ENCODE measurements at regions not wholly inside any gene's neighbourhood (a gene's known extent, or its start where the extent isn't known, plus 50 kb on each side); places are given as distances from the start of the nearest gene placed in this dataset.

DNA sequence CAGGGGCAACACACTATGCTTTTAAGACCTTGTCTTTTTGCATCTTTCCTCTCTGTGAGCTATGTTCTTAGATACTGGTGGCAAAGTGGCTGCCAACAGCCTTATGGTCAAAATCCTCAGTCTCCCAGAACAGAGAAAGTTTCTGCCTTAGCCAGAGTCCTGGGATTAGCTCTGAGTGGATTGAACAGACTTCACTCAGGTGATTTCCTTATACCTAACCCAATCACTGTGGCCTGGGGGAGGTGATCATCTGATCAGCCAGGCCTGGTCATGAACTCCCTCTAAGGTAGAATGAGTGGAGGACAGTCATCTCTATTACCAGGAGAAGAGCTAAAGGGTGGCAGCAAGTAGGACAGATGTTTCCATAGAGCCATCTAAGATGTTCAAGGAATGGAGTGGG, 218.5 kb upstream of the E2F8 start:
- no peak overlapping the region for H3K4me2 ChIP-seq (ENCODE audit: insufficient read depth, low read length)
- no peak overlapping the region for H3K9ac ChIP-seq (replicated peaks; ENCODE audit: extremely low read depth, insufficient read depth, low read length)
- FAIRE-seq (no peak), DNase-seq (ENCODE audit: low read depth, low spot score) (no peak)
- no peaks in the 10 kb centered on the region for H3K4me1 ChIP-seq (ENCODE audit: control insufficient read depth, extremely low read depth, insufficient read depth, low read length)
- H3K36me3 ChIP-seq (ENCODE audit: control insufficient read depth in 2 of 2, extremely low read depth in 1 of 2, insufficient read depth in 2 of 2, low read length in 2 of 2): no peaks in the 10 kb centered on the region
- no peaks in the 10 kb centered on the region for H4K20me1 ChIP-seq (replicated peaks; ENCODE audit: control insufficient read depth, extremely low read depth, insufficient read depth, low read length)
- H3K27me3 ChIP-seq (ENCODE audit: control insufficient read depth in 2 of 2, insufficient read depth in 2 of 2, low read length in 2 of 2): no peaks in the 10 kb centered on the region
- H3K4me3 ChIP-seq (replicated peaks in 1 of 3; ENCODE audit: insufficient read depth in 1 of 3, low read depth in 1 of 3, low read length in 3 of 3): no peak overlapping the region
- no peak overlapping the region for H3K27ac ChIP-seq (ENCODE audit: insufficient read depth, low read depth, low read length)
- no TSS peak for BruUV-seq (replicated peaks)
- intact Hi-C loops (cut with micrococcal nuclease): no loop called here
- H3K9me3 ChIP-seq (replicated peaks; ENCODE audit: control insufficient read depth, insufficient read depth, low read length): no peaks in the 10 kb centered on the region
- no peak overlapping the region for H2AFZ ChIP-seq (ENCODE audit: low read depth, low read length)
- no peaks in the 10 kb centered on the region for H3K79me2 ChIP-seq (ENCODE audit: control insufficient read depth, insufficient read depth, low read length)
- ChIA-PET POLR2A (no interaction called here), CTCF (no interaction called here)
- TF ChIP-seq POLR2A (IDR thresholded peaks at IDR 0.05; ENCODE audit: low read depth, low read length): no peak
- TF ChIP-seq, protein P1, sequence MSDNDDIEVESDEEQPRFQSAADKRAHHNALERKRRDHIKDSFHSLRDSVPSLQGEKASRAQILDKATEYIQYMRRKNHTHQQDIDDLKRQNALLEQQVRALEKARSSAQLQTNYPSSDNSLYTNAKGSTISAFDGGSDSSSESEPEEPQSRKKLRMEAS (IDR thresholded peaks at IDR 0.05; ENCODE audit: insufficient read depth, insufficient read length): no peak
- TF ChIP-seq EZH2 (IDR thresholded peaks at IDR 0.05; ENCODE audit: borderline replicate concordance, low read depth, low read length, severe bottlenecking): no peak
- TF ChIP-seq POLR2AphosphoS5 (IDR thresholded peaks at IDR 0.05; ENCODE audit: insufficient read depth, low read depth, low read length): no peak
- TF ChIP-seq, protein P2, sequence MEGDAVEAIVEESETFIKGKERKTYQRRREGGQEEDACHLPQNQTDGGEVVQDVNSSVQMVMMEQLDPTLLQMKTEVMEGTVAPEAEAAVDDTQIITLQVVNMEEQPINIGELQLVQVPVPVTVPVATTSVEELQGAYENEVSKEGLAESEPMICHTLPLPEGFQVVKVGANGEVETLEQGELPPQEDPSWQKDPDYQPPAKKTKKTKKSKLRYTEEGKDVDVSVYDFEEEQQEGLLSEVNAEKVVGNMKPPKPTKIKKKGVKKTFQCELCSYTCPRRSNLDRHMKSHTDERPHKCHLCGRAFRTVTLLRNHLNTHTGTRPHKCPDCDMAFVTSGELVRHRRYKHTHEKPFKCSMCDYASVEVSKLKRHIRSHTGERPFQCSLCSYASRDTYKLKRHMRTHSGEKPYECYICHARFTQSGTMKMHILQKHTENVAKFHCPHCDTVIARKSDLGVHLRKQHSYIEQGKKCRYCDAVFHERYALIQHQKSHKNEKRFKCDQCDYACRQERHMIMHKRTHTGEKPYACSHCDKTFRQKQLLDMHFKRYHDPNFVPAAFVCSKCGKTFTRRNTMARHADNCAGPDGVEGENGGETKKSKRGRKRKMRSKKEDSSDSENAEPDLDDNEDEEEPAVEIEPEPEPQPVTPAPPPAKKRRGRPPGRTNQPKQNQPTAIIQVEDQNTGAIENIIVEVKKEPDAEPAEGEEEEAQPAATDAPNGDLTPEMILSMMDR (IDR thresholded peaks at IDR 0.05; ENCODE audit: extremely low read depth in 1 of 2, insufficient read depth in 1 of 2, low read depth in 1 of 2, low read length in 2 of 2): no peak
- no peak for TF ChIP-seq JUN (IDR thresholded peaks at IDR 0.05; ENCODE audit: borderline replicate concordance, insufficient read depth, insufficient read length, low read depth)
- TF ChIP-seq GATA2 (IDR thresholded peaks at IDR 0.05; ENCODE audit: insufficient read depth, insufficient read length, low read depth, low read length): no peak
- no peak for TF ChIP-seq FOS (IDR thresholded peaks at IDR 0.05; ENCODE audit: borderline replicate concordance, insufficient read depth, low read length)
- no peak for TF ChIP-seq MYC (IDR thresholded peaks at IDR 0.05; ENCODE audit: low read depth, low read length)
- no peaks in the 10 kb centered on the region for H3K9me1 ChIP-seq (replicated peaks; ENCODE audit: control insufficient read depth, extremely low read depth, insufficient read depth, low read length)
- dilution Hi-C loops (cut with MboI; ENCODE audit: extremely low pct_ligation_motif_present, low sequenced_read_pairs): no loop called here

All from endothelial cell of umbilical vein (primary cell).